CD4-positive, alpha-beta T cell treated with Interleukin-2 at 100 ng/mL for 4 hours (primary cell): ENCODE measurements at regions not wholly inside any gene's neighbourhood (a gene's known extent, or its start where the extent isn't known, plus 50 kb on each side); places are given as distances from the start of the nearest gene placed in this dataset.

Experiments used
- DNase-seq: peaks from one replicate; pipeline ENCODE4 v3.0.0-alpha.2; 2020; ENCODE audit warnings: low spot score

GRCh38 chr18:76572518-76573247 lies 77.6 kb upstream of the ZNF516 start:
- DNase-seq: no peak

- no peak for DNase-seq
Observed at GRCh38 chr18:76571689-76572088, 76.6 kb upstream of the ZNF516 start.

GRCh38 chr18:76570856-76571255 lies 75.8 kb upstream of the ZNF516 start:
- no peak for DNase-seq

- DNase-seq: no peak
Observed at GRCh38 chr18:76569644-76570419, 74.8 kb upstream of the ZNF516 start.

GRCh38 chr18:76568731-76569130 lies 73.7 kb upstream of the ZNF516 start:
- no peak for DNase-seq

GRCh38 chr18:76567835-76568445 lies 72.9 kb upstream of the ZNF516 start:
- DNase-seq: no peak

GRCh38 chr18:76566987-76567386 lies 71.9 kb upstream of the ZNF516 start:
- DNase-seq: no peak

GRCh38 chr18:76565238-76566173 lies 70.5 kb upstream of the ZNF516 start:
- no peak for DNase-seq

GRCh38 chr18:76564655-76565237 lies 69.7 kb upstream of the ZNF516 start:
- no peak for DNase-seq

- no peak for DNase-seq
Observed at GRCh38 chr18:76564117-76564516, 69.1 kb upstream of the ZNF516 start.

GRCh38 chr18:76562286-76563122 lies 67.5 kb upstream of the ZNF516 start:
- DNase-seq: no peak

- DNase-seq: no peak
Observed at GRCh38 chr18:76558881-76559667, 64.0 kb upstream of the ZNF516 start.

- DNase-seq: no peak
Observed at GRCh38 chr18:76557026-76557575, 62.1 kb upstream of the ZNF516 start.

- no peak for DNase-seq
Observed at GRCh38 chr18:76554547-76555222, 59.6 kb upstream of the ZNF516 start.

- no peak for DNase-seq
Observed at GRCh38 chr18:76553715-76554546, 58.9 kb upstream of the ZNF516 start.

- no peak for DNase-seq
Observed at GRCh38 chr18:76548541-76548940, 53.5 kb upstream of the ZNF516 start.

GRCh38 chr18:76547296-76547695 lies 52.3 kb upstream of the ZNF516 start:
- DNase-seq: no peak

- DNase-seq: no peak
Observed at GRCh38 chr18:76546436-76546835, 51.4 kb upstream of the ZNF516 start.
